Hematopoietic multipotent progenitor cell treated with erythropoietin and hydrocortisone succinate and interleukin-3 and kit ligand, for 15 days (in vitro differentiated cells): ENCODE measurements at regions not wholly inside any gene's neighbourhood (a gene's known extent, or its start where the extent isn't known, plus 50 kb on each side); places are given as distances from the start of the nearest gene placed in this dataset.
A peak's percentile ranks its signal among the peaks of the same experiment; 100 is the strongest.
"Not testable (repeated sequence)": the region's sequence is repeated elsewhere in the genome, so short reads cannot be mapped to it uniquely, and the experiment has no call there.

Experiments used
- DNase-seq: peaks from one replicate; pipeline ENCODE4 v3.0.0-alpha.2; 2015; ENCODE audit warnings: low spot score

DNA sequence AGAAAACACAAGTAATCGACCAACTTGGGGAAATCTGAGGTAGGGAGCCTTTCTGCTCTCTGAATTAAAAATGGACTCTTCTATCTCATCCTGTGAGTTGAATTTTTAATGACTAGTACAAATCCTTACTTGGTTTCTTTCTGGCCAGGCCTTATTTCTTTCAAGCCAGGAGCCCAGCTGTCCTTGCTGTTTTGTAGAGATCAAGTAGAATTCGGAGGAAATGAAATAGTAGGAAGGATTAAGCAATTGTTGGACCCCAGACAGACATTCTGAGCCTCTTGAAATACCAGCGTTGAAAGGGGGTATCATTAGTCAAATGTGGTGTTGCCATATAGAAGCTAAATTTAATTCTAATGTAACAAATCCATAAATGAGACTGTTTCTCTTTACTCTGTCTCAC is 53.7 kb upstream of the SMIM15 start:
- DNase-seq: no peak

DNA sequence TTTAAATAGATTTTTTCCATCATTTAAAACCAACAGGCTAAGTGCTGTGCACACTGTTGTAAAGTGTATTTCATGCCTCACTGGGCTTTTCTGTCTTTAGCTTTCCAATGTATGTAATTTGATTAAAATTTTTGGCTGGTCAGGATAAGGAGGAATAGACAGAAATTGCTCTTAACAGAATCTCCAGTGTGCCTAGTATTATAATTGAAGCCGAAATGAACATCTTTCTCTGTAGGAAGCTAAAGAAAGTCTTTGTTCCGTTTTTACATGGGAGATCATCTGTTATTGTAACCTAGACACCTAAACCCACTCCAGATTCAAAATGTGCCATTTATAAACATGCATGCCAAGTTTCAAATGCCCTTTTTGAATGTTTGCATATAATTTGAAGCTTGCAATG is 54.5 kb upstream of the SMIM15 start:
- DNase-seq: no peak

DNA sequence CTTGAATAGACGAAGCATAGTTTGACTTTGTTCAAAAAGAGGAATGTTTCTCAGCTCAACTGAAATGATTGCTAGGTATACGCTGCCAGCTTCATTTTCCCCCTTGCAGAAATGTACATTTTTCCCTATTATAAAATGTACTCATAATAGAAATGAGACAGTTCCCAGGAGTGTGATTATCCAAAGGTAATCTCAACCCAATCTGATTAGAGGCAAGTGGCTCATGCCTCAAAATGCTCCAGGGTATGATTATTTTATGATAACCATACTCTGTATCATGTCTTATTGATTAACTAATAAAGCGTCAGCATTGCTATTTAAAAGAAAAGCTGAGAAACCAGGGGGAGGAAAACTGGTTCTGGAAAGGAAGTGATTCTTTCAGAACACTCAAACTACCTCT is 54.9 kb upstream of the SMIM15 start:
- DNase-seq: no peak

DNA sequence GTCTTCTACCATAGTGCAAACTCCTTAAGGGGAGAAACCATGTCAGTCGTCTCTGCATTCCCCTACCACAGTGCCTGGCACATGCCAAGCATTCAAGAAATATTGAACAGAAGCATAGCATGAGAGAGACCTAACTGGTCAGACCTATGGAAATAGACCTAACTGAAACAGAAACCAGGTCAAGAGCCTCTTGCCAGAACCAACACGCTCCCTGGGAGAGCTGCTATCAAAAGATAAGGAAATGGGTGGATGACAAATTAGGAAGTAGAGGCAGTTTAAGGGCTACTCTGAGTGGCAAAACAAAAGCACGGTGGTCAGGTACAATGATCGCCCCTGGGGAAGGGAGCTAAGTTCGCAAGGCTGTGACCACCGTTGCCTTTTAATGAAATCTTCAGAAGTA is 66.0 kb upstream of the SMIM15 start:
- peak; percentile 9 for DNase-seq

DNA sequence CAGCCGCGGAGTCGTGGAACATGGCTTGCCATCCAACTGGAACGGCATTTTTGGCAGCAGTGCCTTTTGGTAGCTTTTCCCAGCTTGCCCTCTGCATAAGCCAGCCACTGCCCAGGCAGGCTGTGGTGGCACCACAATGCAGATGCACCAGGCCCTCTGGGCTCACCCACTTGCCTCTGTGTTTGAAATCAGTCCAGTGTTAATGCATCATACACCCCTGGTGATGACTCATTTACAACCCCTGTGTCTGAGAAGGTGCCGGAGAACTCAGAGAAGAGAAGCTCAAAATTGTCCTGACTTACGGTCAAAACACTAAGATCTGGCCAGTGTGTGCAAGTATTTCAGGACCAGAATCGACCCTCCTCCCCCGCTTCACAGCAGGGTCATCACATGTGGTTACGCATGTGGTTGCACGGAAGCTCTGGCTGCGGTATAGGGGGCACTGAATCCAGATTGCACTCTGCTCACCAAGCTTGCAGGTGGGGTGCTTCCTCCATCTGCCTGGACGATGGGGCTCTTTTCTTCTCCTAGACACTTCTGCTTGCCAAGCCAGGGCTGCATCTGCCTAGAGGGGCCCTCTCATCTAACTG is 66.5 kb upstream of the SMIM15 start:
- no peak for DNase-seq

DNA sequence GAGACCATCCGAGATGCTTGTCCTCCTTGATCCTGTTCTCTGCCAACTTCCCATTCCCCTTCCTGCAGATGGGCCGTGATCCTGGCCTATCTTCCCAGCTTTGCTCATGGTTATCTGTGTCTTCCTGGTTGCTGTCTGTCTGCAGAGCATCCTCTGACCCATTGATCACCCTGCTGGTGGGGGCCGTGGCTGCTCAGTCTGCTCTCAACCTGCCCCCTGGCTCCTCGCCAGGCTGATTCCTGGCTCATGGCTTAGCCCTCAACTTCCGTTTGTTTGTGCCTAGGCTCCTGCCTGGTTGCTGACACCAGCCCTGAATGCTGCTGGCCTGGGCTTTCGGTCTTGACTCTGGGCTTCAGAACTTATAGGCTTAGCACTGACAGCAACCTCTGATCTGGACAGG is 67.1 kb upstream of the SMIM15 start:
- DNase-seq: no peak

DNA sequence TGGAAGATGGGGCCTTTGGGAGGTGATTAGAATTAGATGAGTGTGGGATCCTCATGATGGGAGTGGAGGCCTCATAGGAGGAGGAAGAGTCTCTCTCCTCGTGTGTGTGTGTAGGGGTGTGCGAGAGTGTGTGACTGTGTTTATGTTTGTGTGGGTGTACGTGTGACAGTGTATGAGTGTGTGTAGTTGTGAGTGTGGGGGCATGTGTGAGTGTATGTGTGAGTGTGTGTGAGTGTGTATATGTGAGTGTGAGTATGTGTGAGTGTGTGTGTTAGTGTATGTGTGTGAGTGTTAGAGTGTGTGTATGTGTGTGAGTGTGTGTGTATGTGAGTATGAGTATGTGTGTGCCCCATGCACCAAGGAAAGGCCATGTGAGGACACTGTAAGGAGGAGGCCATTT is 68.2 kb upstream of the SMIM15 start:
- DNase-seq: no peak

DNA sequence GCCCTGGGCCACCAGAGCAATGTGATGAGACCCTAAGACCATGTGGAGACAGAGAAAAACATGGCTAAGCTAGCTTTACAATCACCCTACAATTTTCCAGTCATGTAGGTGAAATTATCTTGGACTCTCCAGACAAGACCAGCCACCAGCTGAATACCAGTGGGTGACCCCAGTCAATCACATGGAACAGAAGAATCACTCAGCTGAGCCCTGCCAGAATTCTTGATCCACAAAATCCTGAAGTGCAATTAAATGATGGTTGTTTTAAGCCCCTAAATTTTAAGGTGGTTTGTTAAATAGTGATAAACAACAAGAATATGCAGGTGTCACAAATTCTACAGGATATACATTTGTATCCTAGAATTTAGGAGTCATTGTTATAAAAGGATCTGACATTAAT is 69.5 kb upstream of the SMIM15 start:
- DNase-seq: no peak

DNA sequence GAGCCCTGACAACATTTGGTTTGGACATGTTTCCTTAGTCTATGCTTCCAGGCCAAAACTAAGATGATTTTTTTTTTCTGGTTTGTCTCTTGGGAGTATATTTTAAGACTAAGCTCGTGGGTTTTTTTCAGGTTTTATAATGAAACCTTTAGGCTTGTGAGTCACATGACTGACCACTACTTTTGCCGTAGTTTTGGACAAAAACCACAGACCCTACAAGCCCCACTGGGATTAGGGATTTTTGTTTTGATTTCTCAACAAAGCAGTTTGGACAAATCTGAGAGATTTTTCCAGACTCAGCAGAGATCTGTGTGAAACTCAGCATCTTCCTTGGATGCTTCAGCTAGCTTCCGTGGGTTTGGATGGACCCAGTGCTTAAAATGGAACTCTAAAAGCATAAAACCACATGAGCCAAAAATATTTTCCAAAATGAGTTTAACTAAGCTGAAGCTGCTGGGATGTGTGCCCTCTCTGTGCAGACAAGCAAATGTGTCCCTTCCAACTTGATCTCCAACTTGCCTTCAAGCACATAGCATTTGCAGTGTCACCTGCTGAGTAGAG is 70.3 kb upstream of the SMIM15 start:
- DNase-seq: no peak

DNA sequence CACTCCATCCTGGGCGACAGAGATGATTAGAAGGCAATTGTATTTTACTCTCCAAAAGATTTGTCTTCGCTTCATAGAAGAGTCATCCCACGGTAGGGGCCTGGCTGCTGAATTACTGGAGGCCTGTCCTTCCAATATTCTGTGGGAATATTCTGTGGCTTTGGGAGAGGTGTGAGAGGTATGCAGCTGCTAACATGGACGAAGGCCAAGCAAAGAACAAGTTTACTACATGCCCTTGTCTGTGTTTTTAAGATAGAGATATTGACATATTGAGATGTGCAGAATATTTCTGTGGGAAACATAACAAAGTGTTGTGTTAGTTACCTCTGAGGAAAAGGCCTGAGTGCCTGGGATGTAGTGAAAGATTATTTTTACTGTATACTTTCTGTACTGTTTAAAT is 71.8 kb upstream of the SMIM15 start:
- no peak for DNase-seq

DNA sequence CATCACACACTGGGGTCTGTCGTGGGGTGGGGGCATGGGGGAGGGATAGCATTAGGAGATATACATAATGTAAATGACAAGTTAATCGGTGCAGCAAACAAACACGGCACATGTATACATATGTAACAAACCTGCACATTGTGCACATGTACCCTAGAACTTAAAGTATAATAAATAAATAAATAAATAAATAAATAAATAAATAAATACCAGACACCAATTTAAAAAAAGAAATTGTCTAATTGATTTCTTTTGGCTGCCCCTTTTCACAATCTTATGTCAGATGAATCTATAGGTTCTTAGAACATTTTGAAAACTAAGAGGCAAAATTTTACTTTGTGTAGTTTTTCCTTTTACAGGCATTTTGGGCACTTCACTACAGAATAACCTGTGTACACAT is 74.4 kb upstream of the SMIM15 start:
- not testable (repeated sequence) for DNase-seq

DNA sequence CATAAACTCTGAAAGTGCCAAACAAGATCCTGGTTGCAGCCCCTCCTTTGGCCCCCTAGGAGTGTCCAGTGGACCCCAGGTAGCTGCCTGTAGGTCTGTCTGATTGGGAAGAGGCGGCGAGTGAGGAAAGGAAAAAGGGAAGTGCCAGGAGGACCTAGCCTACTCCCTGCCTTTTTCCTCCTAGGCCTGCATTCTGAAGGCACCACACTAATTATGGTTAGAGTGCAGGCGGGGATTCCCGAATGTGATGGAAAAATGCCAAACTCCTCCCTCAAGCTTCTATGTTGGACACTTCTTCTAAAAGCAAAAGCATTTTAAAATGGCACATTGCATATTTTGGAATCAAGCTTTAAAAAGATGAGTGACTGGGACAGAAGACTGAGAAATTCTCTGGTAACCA is 83.2 kb upstream of the SMIM15 start:
- DNase-seq: no peak

DNA sequence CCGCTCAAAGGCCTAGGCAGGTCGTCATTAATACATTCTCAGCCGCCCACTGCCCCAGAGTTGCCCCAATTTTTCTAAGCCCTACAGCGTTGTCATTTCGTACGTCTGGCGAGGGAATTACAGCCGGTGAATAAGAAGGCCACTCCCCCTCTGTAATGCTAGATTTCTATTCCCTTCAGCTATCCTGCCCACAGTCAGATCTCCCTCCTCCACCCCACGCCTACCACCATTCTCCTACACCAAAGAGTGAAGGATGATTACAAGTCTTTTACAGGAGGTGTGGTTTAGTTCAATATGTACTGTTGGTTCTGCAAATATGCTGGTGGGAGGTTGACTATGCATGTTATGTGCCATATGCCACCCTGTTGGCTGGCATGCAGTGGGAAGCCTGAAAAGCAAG is 83.7 kb upstream of the SMIM15 start:
- DNase-seq: no peak

DNA sequence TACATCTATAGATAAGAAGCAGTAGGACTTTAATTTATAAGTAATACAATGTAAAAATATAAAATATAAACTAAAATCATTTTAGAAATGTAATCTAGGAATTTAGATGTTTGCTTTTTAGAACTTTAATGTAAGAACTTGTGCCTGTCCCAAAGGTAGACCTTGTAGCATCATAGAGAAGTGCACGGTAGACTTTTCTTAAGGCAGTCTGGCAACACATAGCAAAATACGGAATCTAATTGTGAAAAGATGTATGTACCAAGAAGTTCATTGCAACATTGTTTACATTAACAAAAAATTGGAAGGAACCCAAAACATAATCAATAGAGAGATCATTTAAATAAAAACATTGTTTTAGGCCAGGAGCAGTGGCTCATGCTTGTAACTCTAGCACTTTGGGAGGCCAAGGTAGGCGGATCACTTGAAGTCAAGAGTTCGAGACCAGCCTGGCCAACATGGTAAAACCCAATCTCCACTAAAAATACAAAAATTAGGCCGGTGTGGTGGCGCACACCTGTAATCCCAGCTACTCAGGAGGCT is 84.6 kb upstream of the SMIM15 start:
- no peak for DNase-seq

DNA sequence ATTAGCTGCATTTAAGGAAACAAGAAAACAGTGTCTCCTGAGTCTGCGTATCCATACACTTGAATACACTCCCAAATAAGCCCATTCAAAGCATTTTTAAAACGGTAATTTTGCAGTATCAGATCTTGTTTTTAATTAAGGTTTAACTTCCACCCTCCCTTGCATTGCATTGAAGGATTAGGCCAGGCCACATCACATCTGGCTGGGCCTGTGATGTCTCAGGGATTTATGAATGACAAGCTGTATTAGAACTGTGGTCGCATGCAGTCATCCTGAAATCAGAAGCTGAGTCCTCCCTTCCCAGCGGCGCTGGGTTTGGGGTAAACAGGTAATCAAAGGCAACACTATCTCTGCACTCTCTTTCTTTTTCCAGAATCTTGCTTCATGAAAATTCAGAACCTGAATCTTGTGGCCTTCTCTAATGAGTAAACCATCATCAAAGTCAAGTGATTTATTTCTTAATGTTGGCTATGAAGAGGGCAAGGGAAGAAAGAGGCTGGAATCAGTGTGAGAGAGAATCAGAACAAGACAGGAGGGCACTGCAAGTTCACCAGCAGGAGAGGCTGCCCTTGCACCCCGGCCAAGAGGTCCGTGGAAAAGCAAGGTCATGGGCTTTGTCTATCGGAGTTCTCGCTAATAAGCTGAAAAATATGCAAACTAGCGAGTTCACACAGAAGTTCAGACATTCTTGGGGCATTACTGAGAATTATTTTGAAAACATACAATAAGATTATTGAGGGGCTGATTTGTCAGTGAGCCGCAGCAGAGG is 80.0 kb upstream of the ZSWIM6 start:
- DNase-seq: no peak

DNA sequence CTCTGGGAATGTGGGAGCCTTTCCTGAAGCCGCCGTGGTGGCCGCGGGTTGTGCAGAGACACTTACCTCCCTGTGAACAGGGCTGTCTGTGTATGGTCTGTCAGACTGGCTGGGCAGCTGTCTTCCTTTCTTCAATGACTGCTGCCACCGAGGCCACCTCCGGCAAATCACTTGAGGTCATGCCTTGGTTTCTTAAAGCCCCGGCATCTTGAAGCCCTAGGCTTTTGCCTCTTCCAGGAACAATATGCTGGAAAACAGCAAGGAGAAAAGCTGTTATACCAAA is 79.5 kb upstream of the ZSWIM6 start:
- no peak for DNase-seq

DNA sequence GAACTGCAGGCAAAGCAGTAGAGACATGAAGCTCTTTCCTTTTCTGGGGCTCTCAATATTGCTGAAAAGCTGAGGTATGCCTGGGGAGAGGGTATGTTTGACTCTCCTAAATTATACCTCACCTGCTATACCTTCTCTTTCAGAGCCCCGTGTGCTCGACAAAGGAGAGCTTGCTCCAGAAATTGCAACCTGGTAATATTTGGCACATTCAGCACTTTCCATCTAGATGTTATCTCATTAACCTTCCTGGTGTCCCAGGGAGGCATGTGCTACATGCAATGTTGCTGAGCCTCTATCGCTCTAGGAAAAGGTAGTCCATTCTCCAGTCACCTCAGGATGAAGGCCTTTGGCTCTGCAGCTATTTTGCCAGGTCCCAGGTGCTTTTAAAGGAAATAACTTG is 78.5 kb upstream of the ZSWIM6 start:
- DNase-seq: no peak

DNA sequence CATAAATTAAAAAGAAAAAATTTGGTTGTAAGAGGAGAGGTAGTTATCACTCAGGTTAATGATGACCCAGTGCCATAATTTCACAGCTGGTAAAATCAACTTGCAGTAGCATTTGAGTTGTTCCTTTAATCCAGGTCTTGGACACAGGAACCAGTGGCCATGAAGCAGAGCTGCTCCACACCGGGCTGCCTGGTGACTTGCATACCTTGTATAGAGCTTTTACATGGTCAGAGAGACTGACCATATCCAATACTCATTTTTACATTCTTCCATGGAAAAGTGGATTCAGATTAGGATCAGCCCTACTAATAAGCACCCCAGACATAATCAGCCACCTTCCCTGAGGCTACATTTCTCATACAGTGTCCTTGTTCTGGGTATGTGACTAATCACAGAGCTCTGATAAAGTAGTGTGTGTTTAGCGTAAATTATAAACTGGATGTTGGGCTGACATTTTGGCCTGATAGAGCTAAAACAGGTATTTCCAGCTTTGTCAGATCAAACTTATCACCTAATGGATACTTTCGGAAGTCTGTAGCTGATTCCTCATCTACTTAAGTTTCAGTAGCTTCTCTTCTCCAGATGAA is 77.0 kb upstream of the ZSWIM6 start:
- no peak for DNase-seq

DNA sequence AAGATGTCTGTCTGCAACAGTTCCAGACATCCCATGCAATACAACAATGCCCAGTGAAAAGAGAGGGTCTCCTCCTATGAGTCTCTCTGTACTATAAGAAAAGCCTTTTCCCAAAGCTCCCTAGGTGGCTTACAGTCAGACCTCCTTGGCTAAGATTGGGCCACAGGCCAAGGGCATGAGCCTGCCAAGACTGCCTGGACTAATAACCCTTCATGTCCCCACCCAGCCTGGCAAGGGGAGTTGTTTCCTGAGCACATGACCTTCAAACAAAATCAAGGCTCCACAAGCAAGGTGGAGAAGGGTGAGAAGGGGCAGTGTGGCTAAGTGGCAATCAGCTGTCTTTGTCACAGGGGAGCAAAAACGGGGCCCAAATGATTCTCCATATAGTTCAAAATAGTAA is 75.6 kb upstream of the ZSWIM6 start:
- DNase-seq: no peak

DNA sequence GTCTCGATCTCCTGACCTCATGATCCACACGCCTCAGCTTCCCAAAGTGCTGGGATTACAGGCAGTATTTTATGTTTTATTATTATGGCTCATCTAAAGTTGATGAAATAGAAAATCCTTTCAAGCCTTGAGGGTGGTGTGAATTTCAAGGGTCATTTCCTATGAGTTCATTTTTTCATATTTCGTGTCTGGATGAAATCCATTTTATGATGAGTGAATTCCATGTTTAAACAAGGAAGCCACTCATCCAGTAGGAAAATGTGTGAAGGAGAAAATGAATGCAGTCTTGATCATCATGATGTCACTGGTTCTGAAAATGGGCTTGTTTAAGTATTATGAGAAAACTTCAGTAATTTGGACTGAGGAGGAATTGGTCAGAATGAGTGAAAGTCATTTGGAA is 74.6 kb upstream of the ZSWIM6 start:
- no peak for DNase-seq

DNA sequence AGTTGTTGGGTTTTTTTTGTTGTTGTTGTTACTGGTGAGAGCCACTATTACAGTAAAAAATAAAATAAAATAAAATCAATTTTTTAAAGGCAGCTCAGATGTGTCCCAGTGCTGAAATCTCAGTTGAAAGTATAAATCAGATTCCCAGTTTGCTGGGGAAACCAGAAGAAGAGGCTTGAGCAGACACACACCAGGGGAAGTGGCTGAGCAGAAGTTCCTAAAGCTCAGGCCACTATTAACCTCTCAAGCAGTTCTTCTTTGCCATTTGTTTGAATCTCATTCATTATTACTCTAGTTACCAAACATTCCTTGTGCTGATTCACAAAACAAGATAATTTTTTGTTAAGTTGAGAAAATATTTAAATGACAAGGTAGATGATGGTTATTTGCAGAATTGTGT is 70.9 kb upstream of the ZSWIM6 start:
- DNase-seq: no peak

DNA sequence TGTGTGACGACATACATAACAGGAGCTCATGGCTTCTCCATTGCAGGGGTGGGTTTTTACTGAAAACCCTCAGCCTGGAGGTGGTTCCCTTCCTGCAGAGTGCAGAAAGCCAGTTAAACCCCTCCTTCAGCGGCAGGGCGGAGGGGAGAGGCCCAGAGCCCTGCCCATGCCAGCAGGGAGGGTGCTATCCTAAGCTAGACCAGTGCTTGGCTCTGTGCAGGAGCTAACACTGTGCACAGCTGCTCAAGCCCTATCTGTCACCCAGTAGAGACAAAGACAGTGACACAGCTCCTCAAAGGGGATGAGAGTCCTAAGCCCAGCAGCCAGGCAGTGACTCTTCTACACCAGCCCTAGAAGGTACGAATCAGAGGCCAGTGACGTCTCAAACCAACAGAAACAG is 70.0 kb upstream of the ZSWIM6 start:
- DNase-seq: no peak

DNA sequence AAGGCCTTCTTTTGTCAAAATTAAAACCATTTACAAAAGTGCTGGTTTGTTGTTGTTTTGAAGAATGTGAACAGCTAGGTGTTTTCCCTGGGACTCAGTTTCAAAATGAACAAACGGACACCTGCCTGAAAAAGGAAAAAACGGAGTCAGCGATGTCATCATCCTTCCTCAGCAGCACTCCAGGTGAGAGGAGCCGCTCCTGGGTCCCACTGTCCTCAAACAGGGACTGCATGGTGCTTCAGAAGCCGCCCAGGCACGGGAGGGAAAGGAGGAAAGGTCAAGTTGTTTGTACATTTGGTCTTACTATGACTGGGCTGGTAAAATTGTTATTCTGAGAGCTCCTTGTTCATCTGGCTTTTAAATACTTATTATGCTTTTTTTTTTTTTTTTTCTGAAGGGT is 69.0 kb upstream of the ZSWIM6 start:
- DNase-seq: no peak
